ENCODE measurements at regions not wholly inside any gene's neighbourhood (a gene's known extent, or its start where the extent isn't known, plus 50 kb on each side); places are given as distances from the start of the nearest gene placed in this dataset.

DNA sequence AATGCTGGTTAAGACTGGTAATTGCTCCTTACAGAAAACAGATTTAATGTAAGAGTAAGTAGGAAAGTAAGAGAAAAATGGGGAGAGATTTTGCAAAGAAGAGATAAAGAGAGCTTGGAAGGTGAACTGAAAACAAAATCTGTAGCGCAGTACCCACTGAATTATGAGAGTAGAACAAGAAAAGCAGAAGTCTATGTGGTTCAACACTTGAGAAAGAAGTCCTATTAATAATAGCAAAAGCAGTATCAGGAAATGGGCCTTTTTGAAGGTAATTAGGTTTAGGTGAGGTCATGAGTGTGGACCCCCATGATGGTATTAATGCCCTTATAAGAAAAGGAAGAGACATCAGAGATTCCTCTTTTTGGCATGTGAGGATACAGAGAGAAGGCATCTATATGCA lies 460.6 kb downstream of the CETN3 start:
- ATAC-seq (no peak), DNase-seq (no peak)
- Histone ChIP-seq H3K9me3 (no peaks in the 10 kb centered on the region), H3K4me3 (no peak overlapping the region), H3K27me3 (no peaks in the 10 kb centered on the region), H3K36me3 (replicated peaks in 1 of 2; ENCODE audit: insufficient read depth in 1 of 2, low read depth in 2 of 2) (no peaks in the 10 kb centered on the region), H3K27ac (no peak overlapping the region), H3K4me1 (no peaks in the 10 kb centered on the region)
- 89 to 94% methylated on average over 1 of the region's 1 CpG for WGBS, 2 donors
- TF ChIP-seq, protein P1, sequence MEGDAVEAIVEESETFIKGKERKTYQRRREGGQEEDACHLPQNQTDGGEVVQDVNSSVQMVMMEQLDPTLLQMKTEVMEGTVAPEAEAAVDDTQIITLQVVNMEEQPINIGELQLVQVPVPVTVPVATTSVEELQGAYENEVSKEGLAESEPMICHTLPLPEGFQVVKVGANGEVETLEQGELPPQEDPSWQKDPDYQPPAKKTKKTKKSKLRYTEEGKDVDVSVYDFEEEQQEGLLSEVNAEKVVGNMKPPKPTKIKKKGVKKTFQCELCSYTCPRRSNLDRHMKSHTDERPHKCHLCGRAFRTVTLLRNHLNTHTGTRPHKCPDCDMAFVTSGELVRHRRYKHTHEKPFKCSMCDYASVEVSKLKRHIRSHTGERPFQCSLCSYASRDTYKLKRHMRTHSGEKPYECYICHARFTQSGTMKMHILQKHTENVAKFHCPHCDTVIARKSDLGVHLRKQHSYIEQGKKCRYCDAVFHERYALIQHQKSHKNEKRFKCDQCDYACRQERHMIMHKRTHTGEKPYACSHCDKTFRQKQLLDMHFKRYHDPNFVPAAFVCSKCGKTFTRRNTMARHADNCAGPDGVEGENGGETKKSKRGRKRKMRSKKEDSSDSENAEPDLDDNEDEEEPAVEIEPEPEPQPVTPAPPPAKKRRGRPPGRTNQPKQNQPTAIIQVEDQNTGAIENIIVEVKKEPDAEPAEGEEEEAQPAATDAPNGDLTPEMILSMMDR (IDR thresholded peaks at IDR 0.05), result no peak
- no peak for TF ChIP-seq POLR2A (IDR thresholded peaks at IDR 0.05)
- intact Hi-C loops (cut with DNase I), result no loop called here

DNA sequence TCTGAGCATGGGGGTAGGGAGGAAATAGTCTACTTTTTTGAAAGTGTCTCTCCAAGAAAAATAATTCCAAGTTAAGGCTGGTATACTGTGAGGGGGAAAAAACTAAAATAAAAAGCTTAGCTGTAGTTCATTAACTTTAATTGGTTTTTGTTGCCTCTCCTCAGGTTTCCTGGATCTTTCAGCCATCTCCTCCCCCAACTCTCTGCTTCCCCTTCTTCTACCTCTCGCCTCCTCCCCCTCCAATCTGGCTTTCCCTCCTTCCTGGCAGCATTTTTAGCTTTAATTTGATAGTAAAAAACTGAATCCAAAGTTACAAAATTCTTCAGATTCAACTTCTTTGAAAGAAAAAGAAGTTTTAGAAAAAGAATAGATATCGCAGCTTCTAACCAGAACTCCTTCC lies 462.6 kb downstream of the CETN3 start:
- no peaks in the 10 kb centered on the region for H3K27me3 ChIP-seq
- H3K27ac ChIP-seq, result no peak overlapping the region
- H3K36me3 ChIP-seq (replicated peaks in 1 of 2; ENCODE audit: insufficient read depth in 1 of 2, low read depth in 2 of 2), result no peaks in the 10 kb centered on the region
- no peaks in the 10 kb centered on the region for H3K9me3 ChIP-seq
- H3K4me1 ChIP-seq, result no peaks in the 10 kb centered on the region
- no peak for TF ChIP-seq POLR2A (IDR thresholded peaks at IDR 0.05)
- TF ChIP-seq, protein P1 (IDR thresholded peaks at IDR 0.05), result no peak
- DNase-seq, result no peak
- intact Hi-C loops (cut with DNase I), result no loop called here
- 67 to 83% methylated on average over 2 of the region's 2 CpGs for WGBS, 2 donors
- H3K4me3 ChIP-seq, result no peak overlapping the region
- ATAC-seq, result no peak

DNA sequence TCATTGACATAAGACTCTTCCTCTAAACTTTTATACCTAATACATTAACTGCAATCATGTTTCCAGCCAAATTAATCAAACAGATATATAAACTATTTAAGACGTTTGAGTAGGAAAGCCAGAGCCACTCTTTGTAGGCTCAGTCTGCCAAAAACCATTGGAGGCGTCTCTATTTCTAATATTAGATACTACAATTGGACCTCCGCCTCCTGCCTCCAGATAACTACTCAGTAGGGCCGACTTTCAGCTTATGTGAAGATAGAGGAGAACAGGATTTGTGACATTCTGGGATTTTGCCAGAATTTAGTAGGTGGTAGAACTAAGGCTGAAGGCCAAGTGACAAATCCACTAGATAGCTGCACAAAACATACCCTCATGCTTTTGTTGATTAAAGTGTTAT lies 463.0 kb downstream of the CETN3 start:
- no peaks in the 10 kb centered on the region for H3K9me3 ChIP-seq
- ATAC-seq, result no peak
- no peak for DNase-seq
- H3K27ac ChIP-seq, result no peak overlapping the region
- WGBS, 2 donors, result 23 to 33% methylated on average over 4 of the region's 4 CpGs
- intact Hi-C loops (cut with DNase I), result no loop called here
- TF ChIP-seq, protein P1 (IDR thresholded peaks at IDR 0.05), result no peak
- TF ChIP-seq POLR2A (IDR thresholded peaks at IDR 0.05), result no peak
- H3K36me3 ChIP-seq (replicated peaks in 1 of 2; ENCODE audit: insufficient read depth in 1 of 2, low read depth in 2 of 2), result no peaks in the 10 kb centered on the region
- no peak overlapping the region for H3K4me3 ChIP-seq
- H3K4me1 ChIP-seq, result no peaks in the 10 kb centered on the region
- no peaks in the 10 kb centered on the region for H3K27me3 ChIP-seq

DNA sequence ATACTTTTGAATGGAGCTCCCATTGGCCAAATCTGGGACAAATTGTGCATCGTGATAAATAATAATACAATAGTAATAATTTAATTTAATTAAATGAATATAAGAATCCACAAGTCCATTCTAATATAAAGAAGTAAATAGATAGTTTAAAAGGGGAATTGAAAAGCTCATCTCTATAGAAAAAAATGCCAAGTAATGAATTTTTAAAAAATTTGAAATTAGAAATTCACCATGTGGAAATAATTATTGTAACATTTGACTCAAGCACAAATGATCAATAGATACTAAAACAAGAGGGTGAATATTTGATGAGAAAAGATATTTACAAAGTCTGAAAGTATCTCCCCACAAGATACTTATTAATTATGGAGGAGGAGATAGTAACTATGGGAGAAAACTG lies 467.4 kb downstream of the CETN3 start:
- Histone ChIP-seq H3K4me1 (no peaks in the 10 kb centered on the region), H3K27me3 (no peaks in the 10 kb centered on the region), H3K9me3 (no peaks in the 10 kb centered on the region), H3K4me3 (no peak overlapping the region), H3K27ac (no peak overlapping the region), H3K36me3 (replicated peaks in 1 of 2; ENCODE audit: insufficient read depth in 1 of 2, low read depth in 2 of 2) (no peaks in the 10 kb centered on the region)
- intact Hi-C loops (cut with DNase I), result no loop called here
- no peak for DNase-seq
- ATAC-seq, result no peak
- TF ChIP-seq, protein P1 (IDR thresholded peaks at IDR 0.05), result no peak
- WGBS, 2 donors, result 89 to 93% methylated on average over 1 of the region's 1 CpG

DNA sequence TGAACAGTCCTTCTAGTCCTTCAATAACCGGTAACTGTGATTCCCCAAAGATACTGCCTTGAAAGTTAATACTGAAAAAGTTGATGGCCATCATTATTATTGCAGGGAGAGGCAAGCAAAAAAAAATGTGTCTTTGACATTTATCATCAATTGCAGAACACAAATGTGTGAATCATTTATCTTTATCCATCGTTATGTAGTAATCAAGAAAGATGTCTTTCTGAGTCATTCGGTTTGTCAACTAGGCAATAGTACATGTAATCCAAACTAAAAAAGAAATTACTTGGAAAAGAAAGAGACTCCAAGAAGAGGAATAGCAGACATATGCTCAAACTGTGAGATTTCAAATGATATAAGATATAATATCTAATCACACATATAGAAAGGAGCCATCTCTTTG lies 473.0 kb downstream of the CETN3 start:
- 89 to 93% methylated on average over 3 of the region's 3 CpGs for WGBS, 2 donors
- Histone ChIP-seq H3K27ac (no peak overlapping the region), H3K4me1 (no peaks in the 10 kb centered on the region), H3K9me3 (no peaks in the 10 kb centered on the region), H3K36me3 (replicated peaks in 1 of 2; ENCODE audit: insufficient read depth in 1 of 2, low read depth in 2 of 2) (no peaks in the 10 kb centered on the region), H3K4me3 (no peak overlapping the region), H3K27me3 (no peaks in the 10 kb centered on the region)
- TF ChIP-seq POLR2A (IDR thresholded peaks at IDR 0.05), result no peak
- TF ChIP-seq, protein P1 (IDR thresholded peaks at IDR 0.05), result no peak
- ATAC-seq (no peak), DNase-seq (no peak)
- intact Hi-C loops (cut with DNase I), result no loop called here
